A549 (cell line): ENCODE measurements at regions not wholly inside any gene's neighbourhood (a gene's known extent, or its start where the extent isn't known, plus 50 kb on each side); places are given as distances from the start of the nearest gene placed in this dataset.

ENCODE experiments used
- ATAC-seq, 2 experiments: fragments of 200-7000 bp in 1 of 2; fragments of >200 bp in 1 of 2; cut with Nextera tagmentation in 1 of 2; cut with Tn5 transposase in 1 of 2; 3 replicates each; pipeline versions ENCODE4 v1.8.0 to v1.9.1; 2018 to 2020; ENCODE audit warnings: mild to moderate bottlenecking in 1 of 2, moderate library complexity in 1 of 2
- CTCF ChIA-PET: fragments of 300-600 bp; sonication (Branson Sonifier 250); formaldehyde crosslinking; extraction: SDS; loops from one replicate; lab custom pipeline; 2021; ENCODE audit warnings: antibody characterized with exemption, inconsistent platforms; lab: Yijun Ruan, JAX
- POLR2A ChIA-PET: fragments of 350-600 bp; formaldehyde crosslinking; extraction: SDS; loops from one replicate; lab custom pipeline; 2021; ENCODE audit warnings: antibody characterized with exemption, inconsistent platforms; lab: Yijun Ruan, JAX
- DNase-seq, 2 experiments: peaks; one replicate each; pipeline versions ENCODE4 v3.0.0 to v3.0.0-alpha.2; 2011 to 2016; ENCODE audit warnings: low read depth in 1 of 2, low spot score in 1 of 2
- FAIRE-seq: peaks from 2 replicates; lab custom pipeline; 2011; peaks lifted over from hg19 to GRCh38; lab: Jason Lieb, UNC
- H3K27ac ChIP-seq, 2 experiments: fragments of >200 bp; sonication (Bioruptor Twin); formaldehyde crosslinking; 3 replicates each; pipeline ENCODE4 v1.5.1; 2016 to 2017
- H3K4me1 ChIP-seq: fragments of >200 bp; sonication (Bioruptor Twin); formaldehyde crosslinking; 3 replicates; pipeline ENCODE4 v1.6.1; 2016
- H3K4me2 ChIP-seq: fragments of >200 bp; sonication (Bioruptor Twin); formaldehyde crosslinking; 3 replicates; pipeline ENCODE4 v1.6.1; 2016
- H3K4me3 ChIP-seq: fragments of >200 bp; sonication (Bioruptor Twin); formaldehyde crosslinking; 3 replicates; pipeline ENCODE4 v1.5.1; 2016
- H3K9me3 ChIP-seq: fragments of >200 bp; sonication (Bioruptor Twin); formaldehyde crosslinking; 3 replicates; pipeline ENCODE4 v1.6.1; 2016
- CBX2 ChIP-seq: fragments of 200-600 bp; sonication (generic); IDR thresholded peaks from 2 replicates; pipeline ENCODE4 v1.6.1; 2016; ENCODE audit warnings: low read depth, mild to moderate bottlenecking, borderline replicate concordance
- CBX8 ChIP-seq: fragments of 200-600 bp; sonication (generic); IDR thresholded peaks from 2 replicates; pipeline ENCODE4 v1.6.1; 2016
- CEBPB ChIP-seq, 2 experiments: fragments of >200 bp in 1 of 2; sonication (Bioruptor Twin) in 1 of 2; formaldehyde crosslinking in 1 of 2; IDR thresholded peaks; 2 replicates each; pipeline ENCODE4 v1.6.1; 2012 to 2016
- CHD2 ChIP-seq: fragments of 150-350 bp; IDR thresholded peaks from 2 replicates; pipeline ENCODE4 v1.6.1; 2014; ENCODE audit warnings: low read length; ENCODE audit not compliant: partially characterized antibody
- EHF ChIP-seq: fragments of 250-450 bp; sonication (Bioruptor Pico); IDR thresholded peaks from 2 replicates; pipeline ENCODE4 v1.5.0; 2020; ENCODE audit warnings: mild to moderate bottlenecking
- EHMT2 ChIP-seq: fragments of 200-600 bp; sonication (generic); IDR thresholded peaks from 2 replicates; pipeline ENCODE4 v1.6.1; 2016; ENCODE audit warnings: antibody characterized with exemption, low read depth, mild to moderate bottlenecking, moderate library complexity
- FOSL2 ChIP-seq, 2 experiments: fragments of 450-650 bp in 1 of 2; fragments of >200 bp in 1 of 2; sonication (Bioruptor Twin) in 1 of 2; formaldehyde crosslinking; IDR thresholded peaks; 2 replicates each; pipeline versions ENCODE4 v1.5.0 to v1.6.1; 2016 to 2020; ENCODE audit warnings: mild to moderate bottlenecking in 1 of 2, moderate library complexity in 1 of 2
- FOXS1 ChIP-seq: fragments of 250-450 bp; sonication (Bioruptor Pico); IDR thresholded peaks from 2 replicates; pipeline ENCODE4 v1.5.0; 2020; ENCODE audit warnings: mild to moderate bottlenecking, moderate library complexity
- HOXB13 ChIP-seq: fragments of 250-450 bp; sonication (Bioruptor Pico); IDR thresholded peaks from 2 replicates; pipeline ENCODE4 v1.5.0; 2020; ENCODE audit warnings: low read depth, mild to moderate bottlenecking, moderate library complexity
- HOXB5 ChIP-seq: fragments of 250-450 bp; sonication (Bioruptor Pico); IDR thresholded peaks from 2 replicates; pipeline ENCODE4 v1.5.0; 2020; ENCODE audit warnings: mild to moderate bottlenecking, moderate library complexity
- JUN ChIP-seq, 2 experiments: fragments of >200 bp; sonication (Bioruptor Twin); formaldehyde crosslinking; IDR thresholded peaks; 2 replicates in 1 of 2; 3 replicates in 1 of 2; pipeline ENCODE4 v1.6.1; 2016 to 2017
- JUNB ChIP-seq: fragments of >200 bp; sonication (Bioruptor Twin); formaldehyde crosslinking; IDR thresholded peaks from 2 replicates; pipeline ENCODE4 v1.6.1; 2016
- MAFK ChIP-seq: fragments of 450-650 bp; IDR thresholded peaks from 2 replicates; pipeline ENCODE4 v1.6.1; 2014; ENCODE audit not compliant: partially characterized antibody
- MYC ChIP-seq: IDR thresholded peaks from 2 replicates; pipeline ENCODE4 v1.6.1; 2012; ENCODE audit warnings: mild to moderate bottlenecking, inconsistent platforms, low read length, improper control_type of control experiment, borderline replicate concordance
- NFE2L2 ChIP-seq: fragments of 150-350 bp; conservative IDR thresholded peaks from 2 replicates; pipeline ENCODE4 v1.6.1; 2014; ENCODE audit warnings: low read length
- RAD21 ChIP-seq, 2 experiments: fragments of >200 bp in 1 of 2; sonication (Bioruptor Twin) in 1 of 2; formaldehyde crosslinking in 1 of 2; IDR thresholded peaks in 1 of 2; conservative IDR thresholded peaks in 1 of 2; 2 replicates in 1 of 2; 3 replicates in 1 of 2; pipeline ENCODE4 v1.6.1; 2012 to 2018; ENCODE audit warnings: inconsistent platforms in 1 of 2
- RARB ChIP-seq: fragments of 250-450 bp; sonication (Bioruptor Pico); IDR thresholded peaks from 2 replicates; pipeline ENCODE4 v1.8.0; 2021; ENCODE audit warnings: mild to moderate bottlenecking, moderate library complexity
- RFX5 ChIP-seq: fragments of 450-650 bp; IDR thresholded peaks from 2 replicates; pipeline ENCODE4 v1.7.1; 2014; ENCODE audit warnings: antibody characterized with exemption, mild to moderate bottlenecking, moderate library complexity
- RNF2 ChIP-seq: fragments of 200-600 bp; sonication (generic); IDR thresholded peaks from 2 replicates; pipeline ENCODE4 v1.6.1; 2016; ENCODE audit warnings: low read depth, mild to moderate bottlenecking, antibody characterized with exemption, moderate library complexity, borderline replicate concordance
- SMC3 ChIP-seq: fragments of >200 bp; sonication (Bioruptor Twin); formaldehyde crosslinking; IDR thresholded peaks from 3 replicates; pipeline ENCODE4 v1.6.1; 2018; ENCODE audit warnings: inconsistent platforms
- TF ChIP-seq, protein P1 (sequence below): fragments of >200 bp; sonication (Bioruptor Twin); formaldehyde crosslinking; IDR thresholded peaks from 3 replicates; pipeline ENCODE4 v1.6.1; 2016
- TF ChIP-seq, protein P2 (sequence below): fragments of 200-600 bp; sonication (generic); IDR thresholded peaks from 2 replicates; pipeline ENCODE4 v1.6.1; 2016; ENCODE audit warnings: antibody characterized with exemption, mild to moderate bottlenecking, moderate library complexity
- TF ChIP-seq, protein P3 (sequence below): fragments of 250-450 bp; sonication (Bioruptor Pico); IDR thresholded peaks from 2 replicates; pipeline ENCODE4 v1.5.0; 2021; ENCODE audit warnings: mild to moderate bottlenecking, moderate library complexity, borderline replicate concordance
- TF ChIP-seq, protein P4 (sequence below): fragments of >200 bp; sonication (Bioruptor Twin); formaldehyde crosslinking; IDR thresholded peaks from 2 replicates; pipeline ENCODE4 v1.6.1; 2016
- TF ChIP-seq, protein P5 (sequence below): IDR thresholded peaks from 2 replicates; pipeline ENCODE4 v1.6.1; 2012
- TF ChIP-seq, protein P6 (sequence below): fragments of 450-650 bp; IDR thresholded peaks from 2 replicates; pipeline ENCODE4 v1.6.1; 2014; ENCODE audit warnings: antibody characterized with exemption
- TF ChIP-seq, protein P7 (sequence below): fragments of 250-450 bp; sonication (Bioruptor Pico); IDR thresholded peaks from 2 replicates; pipeline ENCODE4 v1.5.0; 2020; ENCODE audit warnings: low read depth, mild to moderate bottlenecking, moderate library complexity

DNA sequence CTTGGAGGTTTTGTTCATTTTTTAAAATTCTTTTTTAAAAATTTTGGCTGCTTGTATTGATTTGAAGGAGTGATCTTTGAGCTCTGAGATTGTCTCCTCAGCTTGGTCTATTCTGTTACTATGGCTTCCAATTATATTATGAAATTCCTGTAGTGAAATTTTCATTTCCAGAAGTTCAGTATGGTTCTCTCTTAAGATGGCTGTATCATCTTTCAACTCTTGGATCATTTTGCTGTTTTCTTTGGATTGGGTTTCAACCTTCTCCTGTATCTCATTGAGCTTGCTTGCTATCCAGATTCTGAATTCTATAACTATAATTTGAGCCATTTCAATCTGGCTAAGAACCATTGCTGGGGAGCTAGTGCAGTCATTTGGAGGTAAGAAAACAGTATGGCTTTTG is 270.8 kb upstream of the NT5C1B start:
- Histone ChIP-seq H3K4me3 (no peak overlapping the region), H3K4me1 (no peaks in the 10 kb centered on the region), H3K4me2 (no peak overlapping the region), H3K27ac (no peak overlapping the region), H3K9me3 (no peaks in the 10 kb centered on the region; the same call in 2 of the 3 replicates)
- no peak for ATAC-seq
- CTCF ChIA-PET = no interaction called here
- no peak for TF ChIP-seq EHMT2
- TF ChIP-seq, protein P1, sequence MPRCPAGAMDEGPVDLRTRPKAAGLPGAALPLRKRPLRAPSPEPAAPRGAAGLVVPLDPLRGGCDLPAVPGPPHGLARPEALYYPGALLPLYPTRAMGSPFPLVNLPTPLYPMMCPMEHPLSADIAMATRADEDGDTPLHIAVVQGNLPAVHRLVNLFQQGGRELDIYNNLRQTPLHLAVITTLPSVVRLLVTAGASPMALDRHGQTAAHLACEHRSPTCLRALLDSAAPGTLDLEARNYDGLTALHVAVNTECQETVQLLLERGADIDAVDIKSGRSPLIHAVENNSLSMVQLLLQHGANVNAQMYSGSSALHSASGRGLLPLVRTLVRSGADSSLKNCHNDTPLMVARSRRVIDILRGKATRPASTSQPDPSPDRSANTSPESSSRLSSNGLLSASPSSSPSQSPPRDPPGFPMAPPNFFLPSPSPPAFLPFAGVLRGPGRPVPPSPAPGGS = no peak
- TF ChIP-seq MAFK = no peak
- TF ChIP-seq, protein P2, sequence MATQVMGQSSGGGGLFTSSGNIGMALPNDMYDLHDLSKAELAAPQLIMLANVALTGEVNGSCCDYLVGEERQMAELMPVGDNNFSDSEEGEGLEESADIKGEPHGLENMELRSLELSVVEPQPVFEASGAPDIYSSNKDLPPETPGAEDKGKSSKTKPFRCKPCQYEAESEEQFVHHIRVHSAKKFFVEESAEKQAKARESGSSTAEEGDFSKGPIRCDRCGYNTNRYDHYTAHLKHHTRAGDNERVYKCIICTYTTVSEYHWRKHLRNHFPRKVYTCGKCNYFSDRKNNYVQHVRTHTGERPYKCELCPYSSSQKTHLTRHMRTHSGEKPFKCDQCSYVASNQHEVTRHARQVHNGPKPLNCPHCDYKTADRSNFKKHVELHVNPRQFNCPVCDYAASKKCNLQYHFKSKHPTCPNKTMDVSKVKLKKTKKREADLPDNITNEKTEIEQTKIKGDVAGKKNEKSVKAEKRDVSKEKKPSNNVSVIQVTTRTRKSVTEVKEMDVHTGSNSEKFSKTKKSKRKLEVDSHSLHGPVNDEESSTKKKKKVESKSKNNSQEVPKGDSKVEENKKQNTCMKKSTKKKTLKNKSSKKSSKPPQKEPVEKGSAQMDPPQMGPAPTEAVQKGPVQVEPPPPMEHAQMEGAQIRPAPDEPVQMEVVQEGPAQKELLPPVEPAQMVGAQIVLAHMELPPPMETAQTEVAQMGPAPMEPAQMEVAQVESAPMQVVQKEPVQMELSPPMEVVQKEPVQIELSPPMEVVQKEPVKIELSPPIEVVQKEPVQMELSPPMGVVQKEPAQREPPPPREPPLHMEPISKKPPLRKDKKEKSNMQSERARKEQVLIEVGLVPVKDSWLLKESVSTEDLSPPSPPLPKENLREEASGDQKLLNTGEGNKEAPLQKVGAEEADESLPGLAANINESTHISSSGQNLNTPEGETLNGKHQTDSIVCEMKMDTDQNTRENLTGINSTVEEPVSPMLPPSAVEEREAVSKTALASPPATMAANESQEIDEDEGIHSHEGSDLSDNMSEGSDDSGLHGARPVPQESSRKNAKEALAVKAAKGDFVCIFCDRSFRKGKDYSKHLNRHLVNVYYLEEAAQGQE = no peak
- TF ChIP-seq, protein P3, sequence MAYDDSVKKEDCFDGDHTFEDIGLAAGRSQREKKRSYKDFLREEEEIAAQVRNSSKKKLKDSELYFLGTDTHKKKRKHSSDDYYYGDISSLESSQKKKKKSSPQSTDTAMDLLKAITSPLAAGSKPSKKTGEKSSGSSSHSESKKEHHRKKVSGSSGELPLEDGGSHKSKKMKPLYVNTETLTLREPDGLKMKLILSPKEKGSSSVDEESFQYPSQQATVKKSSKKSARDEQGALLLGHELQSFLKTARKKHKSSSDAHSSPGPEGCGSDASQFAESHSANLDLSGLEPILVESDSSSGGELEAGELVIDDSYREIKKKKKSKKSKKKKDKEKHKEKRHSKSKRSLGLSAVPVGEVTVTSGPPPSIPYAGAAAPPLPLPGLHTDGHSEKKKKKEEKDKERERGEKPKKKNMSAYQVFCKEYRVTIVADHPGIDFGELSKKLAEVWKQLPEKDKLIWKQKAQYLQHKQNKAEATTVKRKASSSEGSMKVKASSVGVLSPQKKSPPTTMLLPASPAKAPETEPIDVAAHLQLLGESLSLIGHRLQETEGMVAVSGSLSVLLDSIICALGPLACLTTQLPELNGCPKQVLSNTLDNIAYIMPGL = no peak
- TF ChIP-seq, protein P4, sequence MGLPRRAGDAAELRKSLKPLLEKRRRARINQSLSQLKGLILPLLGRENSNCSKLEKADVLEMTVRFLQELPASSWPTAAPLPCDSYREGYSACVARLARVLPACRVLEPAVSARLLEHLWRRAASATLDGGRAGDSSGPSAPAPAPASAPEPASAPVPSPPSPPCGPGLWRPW = no peak
- no peak for TF ChIP-seq FOSL2 (IDR thresholded peaks at IDR 0.05)
- TF ChIP-seq FOSL2 (CRISPR knock-in tag; IDR thresholded peaks at IDR 0.05) = no peak
- TF ChIP-seq JUN (IDR thresholded peaks at IDR 0.05) = no peak
- no peak for TF ChIP-seq CEBPB (IDR thresholded peaks at IDR 0.05)
- TF ChIP-seq, protein P5, sequence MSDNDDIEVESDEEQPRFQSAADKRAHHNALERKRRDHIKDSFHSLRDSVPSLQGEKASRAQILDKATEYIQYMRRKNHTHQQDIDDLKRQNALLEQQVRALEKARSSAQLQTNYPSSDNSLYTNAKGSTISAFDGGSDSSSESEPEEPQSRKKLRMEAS = no peak
- no peak for TF ChIP-seq CBX8
- TF ChIP-seq SMC3 = no peak
- no peak for TF ChIP-seq CBX2
- TF ChIP-seq RFX5 = no peak
- no peak for TF ChIP-seq FOXS1 (CRISPR knock-in tag)
- no peak for TF ChIP-seq RARB (CRISPR knock-in tag)
- TF ChIP-seq NFE2L2 = no peak
- no peak for FAIRE-seq
- POLR2A ChIA-PET = no interaction called here
- no peak for DNase-seq

DNA sequence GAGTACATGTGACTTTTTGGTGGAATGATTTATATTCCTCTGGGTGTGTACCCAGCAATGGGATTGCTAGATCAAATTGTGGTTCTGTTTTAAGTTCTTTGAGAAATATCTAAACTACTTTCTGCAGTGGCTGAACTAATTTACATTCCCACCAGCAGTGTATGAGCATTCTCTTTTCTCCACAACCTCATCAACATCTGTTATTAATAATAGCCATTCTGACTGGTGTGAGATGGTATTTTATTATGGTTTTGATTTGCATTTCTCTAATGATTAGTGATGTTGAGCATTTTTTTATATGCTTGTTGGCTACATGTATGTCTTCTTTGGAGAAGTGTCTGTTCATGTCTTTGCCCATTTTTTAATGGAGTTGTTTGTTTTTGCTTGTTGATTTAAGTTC is 267.4 kb upstream of the NT5C1B start:
- H3K4me1 ChIP-seq = no peaks in the 10 kb centered on the region
- ChIA-PET POLR2A (no interaction called here), CTCF (interaction anchor here (2.8 kb wide), 1 partner anchor 12 kb away, joined by 14 read pairs; no protein-coding TSS in a partner anchor)
- DNase-seq (no peak), ATAC-seq (no peak), FAIRE-seq (no peak)
- H3K9me3 ChIP-seq = no peaks in the 10 kb centered on the region
- H3K27ac ChIP-seq = no peak overlapping the region
- H3K4me3 ChIP-seq = no peak overlapping the region
- no peak overlapping the region for H3K4me2 ChIP-seq
- TF ChIP-seq, protein P6, sequence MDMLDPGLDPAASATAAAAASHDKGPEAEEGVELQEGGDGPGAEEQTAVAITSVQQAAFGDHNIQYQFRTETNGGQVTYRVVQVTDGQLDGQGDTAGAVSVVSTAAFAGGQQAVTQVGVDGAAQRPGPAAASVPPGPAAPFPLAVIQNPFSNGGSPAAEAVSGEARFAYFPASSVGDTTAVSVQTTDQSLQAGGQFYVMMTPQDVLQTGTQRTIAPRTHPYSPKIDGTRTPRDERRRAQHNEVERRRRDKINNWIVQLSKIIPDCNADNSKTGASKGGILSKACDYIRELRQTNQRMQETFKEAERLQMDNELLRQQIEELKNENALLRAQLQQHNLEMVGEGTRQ = no peak
- TF ChIP-seq, protein P3 = no peak
- no peak for TF ChIP-seq RNF2
- TF ChIP-seq JUN (IDR thresholded peaks at IDR 0.05) = no peak
- TF ChIP-seq, protein P7, sequence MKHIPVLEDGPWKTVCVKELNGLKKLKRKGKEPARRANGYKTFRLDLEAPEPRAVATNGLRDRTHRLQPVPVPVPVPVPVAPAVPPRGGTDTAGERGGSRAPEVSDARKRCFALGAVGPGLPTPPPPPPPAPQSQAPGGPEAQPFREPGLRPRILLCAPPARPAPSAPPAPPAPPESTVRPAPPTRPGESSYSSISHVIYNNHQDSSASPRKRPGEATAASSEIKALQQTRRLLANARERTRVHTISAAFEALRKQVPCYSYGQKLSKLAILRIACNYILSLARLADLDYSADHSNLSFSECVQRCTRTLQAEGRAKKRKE (CRISPR knock-in tag) = no peak
- TF ChIP-seq HOXB13 (CRISPR knock-in tag) = no peak
- TF ChIP-seq HOXB5 = no peak
- no peak for TF ChIP-seq RFX5
- no peak for TF ChIP-seq CHD2
- no peak for TF ChIP-seq MYC
- no peak for TF ChIP-seq EHF (CRISPR knock-in tag)
- TF ChIP-seq JUNB = no peak
- TF ChIP-seq RAD21 (conservative IDR thresholded peaks at IDR 0.05 in 1 of 2, IDR thresholded peaks at IDR 0.05 in 1 of 2) = no peak
- no peak for TF ChIP-seq RARB (CRISPR knock-in tag)
